Endodermal cell (in vitro differentiated cells): ENCODE measurements at regions not wholly inside any gene's neighbourhood (a gene's known extent, or its start where the extent isn't known, plus 50 kb on each side); places are given as distances from the start of the nearest gene placed in this dataset.
"Not testable (repeated sequence)": the region's sequence is repeated elsewhere in the genome, so short reads cannot be mapped to it uniquely, and the experiment has no call there.

ENCODE experiments used
- DNase-seq: peaks from one replicate; pipeline ENCODE4 v3.0.0-alpha.2; 2017
- H3K27ac ChIP-seq: 2 replicates; pipeline ENCODE4 v1.5.1; 2013; ENCODE audit warnings: mild to moderate bottlenecking, low read depth, low read length, moderate library complexity
- H3K27me3 ChIP-seq: 2 replicates; pipeline ENCODE4 v1.6.1; 2013; ENCODE audit warnings: mild to moderate bottlenecking, low read length, moderate library complexity; ENCODE audit not compliant: insufficient read depth, control insufficient read depth, poor library complexity, severe bottlenecking
- H3K36me3 ChIP-seq: 2 replicates; pipeline ENCODE4 v1.7.0; 2013; ENCODE audit warnings: mild to moderate bottlenecking, low read length, moderate library complexity; ENCODE audit not compliant: control insufficient read depth, insufficient read depth
- H3K4me1 ChIP-seq: one replicate; pipeline ENCODE4 v1.7.0; 2013; ENCODE audit warnings: low read length; ENCODE audit not compliant: control insufficient read depth, insufficient read depth
- H3K4me3 ChIP-seq: 2 replicates; pipeline ENCODE4 v1.5.1; 2013; ENCODE audit warnings: mild to moderate bottlenecking, low read length, moderate library complexity
- H3K9ac ChIP-seq: 2 replicates; pipeline ENCODE4 v1.6.1; 2013; ENCODE audit warnings: mild to moderate bottlenecking, low read length, moderate library complexity; ENCODE audit not compliant: poor library complexity, severe bottlenecking; ENCODE audit errors: extremely low read depth
- H3K9me3 ChIP-seq: 2 replicates; pipeline ENCODE4 v1.6.1; 2013; ENCODE audit warnings: mild to moderate bottlenecking, low read length, moderate library complexity; ENCODE audit not compliant: control insufficient read depth
- H3K27ac Mint-ChIP-seq: 2 replicates; pipeline ENCODE4 v1.8.0; 2020; ENCODE audit warnings: mixed read lengths
- H3K27me3 Mint-ChIP-seq: 2 replicates; pipeline ENCODE4 v1.8.0; 2021; ENCODE audit warnings: mild to moderate bottlenecking, mixed read lengths; ENCODE audit not compliant: insufficient read depth
- H3K36me3 Mint-ChIP-seq: 2 replicates; pipeline ENCODE4 v1.8.0; 2020; ENCODE audit warnings: low read depth, mixed read lengths
- H3K4me1 Mint-ChIP-seq: 2 replicates; pipeline ENCODE4 v1.8.0; 2020; ENCODE audit warnings: mixed read lengths
- H3K4me3 Mint-ChIP-seq: 2 replicates; pipeline ENCODE4 v1.8.0; 2020; ENCODE audit warnings: mild to moderate bottlenecking, moderate library complexity, mixed read lengths
- H3K9me3 Mint-ChIP-seq: 2 replicates; pipeline ENCODE4 v1.8.0; 2020; ENCODE audit warnings: mild to moderate bottlenecking, mixed read lengths
- WGBS, 2 experiments: methylation state at CpG; one replicate each; pipeline versions ENCODE4 v1.1.5 to v1.1.7; 2013; ENCODE audit warnings: missing lambda C conversion rate in 2 of 2, mixed read lengths in 1 of 2; ENCODE audit not compliant: insufficient coverage in 1 of 2, insufficient read length in 1 of 2; 5-methylcytosine and 5-hydroxymethylcytosine counted together
- TF ChIP-seq, protein P1 (sequence below): fragments of 200-600 bp; sonication (generic); conservative IDR thresholded peaks from 2 replicates; pipeline ENCODE4 v1.5.0; 2021; ENCODE audit warnings: antibody characterized with exemption, mild to moderate bottlenecking

DNA sequence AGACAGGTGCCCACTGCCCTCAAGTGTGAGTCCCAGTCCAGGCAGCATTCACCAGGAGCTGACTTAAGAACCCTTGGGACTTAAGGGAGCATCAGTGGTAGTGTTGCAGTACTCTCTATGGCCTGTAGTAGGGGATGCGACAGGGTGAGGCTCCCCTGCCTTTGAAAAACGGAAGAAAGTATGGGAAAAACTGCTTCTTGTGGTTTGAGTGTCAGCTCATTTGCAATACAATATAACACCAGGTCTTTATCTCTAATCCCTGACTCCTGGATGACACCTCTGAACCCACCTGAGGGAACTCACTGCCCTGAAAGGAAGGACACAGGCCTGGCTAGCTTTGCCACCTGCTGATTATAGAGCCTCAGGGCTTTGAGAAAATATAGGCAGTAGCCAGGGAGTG is 176.0 kb downstream of the SMARCA1 start:
- peaks cover 9% of the 10 kb centered on the region for H3K36me3 Mint-ChIP-seq
- 0% methylated on average over 1 of the region's 2 CpGs; no CpG with 5 or more reads in 1 of the 2 experiments for WGBS, 2 experiments
- TF ChIP-seq, protein P1, sequence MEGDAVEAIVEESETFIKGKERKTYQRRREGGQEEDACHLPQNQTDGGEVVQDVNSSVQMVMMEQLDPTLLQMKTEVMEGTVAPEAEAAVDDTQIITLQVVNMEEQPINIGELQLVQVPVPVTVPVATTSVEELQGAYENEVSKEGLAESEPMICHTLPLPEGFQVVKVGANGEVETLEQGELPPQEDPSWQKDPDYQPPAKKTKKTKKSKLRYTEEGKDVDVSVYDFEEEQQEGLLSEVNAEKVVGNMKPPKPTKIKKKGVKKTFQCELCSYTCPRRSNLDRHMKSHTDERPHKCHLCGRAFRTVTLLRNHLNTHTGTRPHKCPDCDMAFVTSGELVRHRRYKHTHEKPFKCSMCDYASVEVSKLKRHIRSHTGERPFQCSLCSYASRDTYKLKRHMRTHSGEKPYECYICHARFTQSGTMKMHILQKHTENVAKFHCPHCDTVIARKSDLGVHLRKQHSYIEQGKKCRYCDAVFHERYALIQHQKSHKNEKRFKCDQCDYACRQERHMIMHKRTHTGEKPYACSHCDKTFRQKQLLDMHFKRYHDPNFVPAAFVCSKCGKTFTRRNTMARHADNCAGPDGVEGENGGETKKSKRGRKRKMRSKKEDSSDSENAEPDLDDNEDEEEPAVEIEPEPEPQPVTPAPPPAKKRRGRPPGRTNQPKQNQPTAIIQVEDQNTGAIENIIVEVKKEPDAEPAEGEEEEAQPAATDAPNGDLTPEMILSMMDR: peak; percentile 77
- H3K4me3 Mint-ChIP-seq: no peak overlapping the region
- Histone ChIP-seq H3K4me1 (no peaks in the 10 kb centered on the region), H3K36me3 (no peaks in the 10 kb centered on the region), H3K9me3 (peaks cover 5% of the 10 kb centered on the region), H3K9ac (no peak overlapping the region), H3K27me3 (peaks cover 24% of the 10 kb centered on the region), H3K27ac (no peak overlapping the region), H3K4me3 (no peak overlapping the region)
- H3K27ac Mint-ChIP-seq: peak overlapping the region; percentile 11
- H3K9me3 Mint-ChIP-seq: peaks cover 35% of the 10 kb centered on the region
- peak; percentile 80 for DNase-seq
- peaks cover 93% of the 10 kb centered on the region for H3K27me3 Mint-ChIP-seq
- H3K4me1 Mint-ChIP-seq: peaks cover 7% of the 10 kb centered on the region

DNA sequence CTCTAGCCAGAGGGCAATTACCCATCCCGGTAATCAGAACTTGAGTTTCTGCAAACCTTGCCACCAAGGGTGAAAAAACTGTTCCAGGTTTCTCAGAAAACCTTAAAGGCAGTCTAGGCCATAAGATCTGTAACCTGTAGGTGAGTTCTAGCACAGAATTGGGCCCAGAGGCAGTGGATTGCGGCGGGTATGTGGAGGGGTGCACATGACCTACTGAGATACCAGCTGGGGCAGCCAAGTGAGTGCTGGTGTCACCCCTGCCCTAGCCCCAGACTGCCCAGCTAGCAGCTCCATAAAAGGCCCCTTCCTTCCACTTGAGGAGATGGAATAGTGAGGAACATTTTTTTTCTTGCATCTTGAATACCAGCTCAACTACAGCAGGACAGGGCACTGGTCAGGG is 176.7 kb downstream of the SMARCA1 start:
- H3K9me3 Mint-ChIP-seq: peaks cover 28% of the 10 kb centered on the region
- H3K4me1 ChIP-seq: no peaks in the 10 kb centered on the region
- peaks cover 24% of the 10 kb centered on the region for H3K27me3 ChIP-seq
- DNase-seq: no peak
- no peaks in the 10 kb centered on the region for H3K36me3 ChIP-seq
- H3K9me3 ChIP-seq: peaks cover 5% of the 10 kb centered on the region
- H3K9ac ChIP-seq: no peak overlapping the region
- WGBS, 2 experiments: 0 to 67% methylated on average over 1 to 3 of the region's 3 CpGs
- H3K27ac Mint-ChIP-seq: no peak overlapping the region
- H3K4me3 ChIP-seq: no peak overlapping the region
- H3K27me3 Mint-ChIP-seq: peaks cover 86% of the 10 kb centered on the region
- no peak overlapping the region for H3K27ac ChIP-seq
- H3K4me1 Mint-ChIP-seq: peaks cover 7% of the 10 kb centered on the region
- peaks cover 9% of the 10 kb centered on the region for H3K36me3 Mint-ChIP-seq
- H3K4me3 Mint-ChIP-seq: no peak overlapping the region
- TF ChIP-seq, protein P1: no peak

DNA sequence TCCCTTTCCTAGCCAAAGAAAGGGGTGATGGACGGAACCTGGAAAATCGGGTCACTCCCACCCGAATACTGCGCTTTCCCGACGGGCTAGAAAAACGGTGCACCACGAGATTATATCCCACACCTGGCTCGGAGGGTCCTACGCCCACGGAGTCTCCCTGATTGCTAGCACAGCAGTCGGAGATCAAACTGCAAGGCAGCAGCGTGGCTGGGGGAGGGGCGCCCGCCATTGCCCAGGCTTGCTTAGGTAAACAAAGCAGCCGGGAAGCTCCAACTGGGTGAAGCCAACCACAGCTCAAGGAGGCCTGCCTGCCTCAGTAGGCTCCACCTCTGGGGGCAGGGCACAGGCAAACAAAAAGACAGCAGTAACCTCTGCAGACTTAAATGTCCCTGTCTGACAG is 186.0 kb downstream of the SMARCA1 start:
- H3K9me3 ChIP-seq, H3K4me1 Mint-ChIP-seq, H3K27ac ChIP-seq, H3K36me3 ChIP-seq, H3K4me3 ChIP-seq, H3K9ac ChIP-seq, H3K27me3 ChIP-seq, H3K4me1 ChIP-seq: not testable (repeated sequence)
- Mint-ChIP-seq H3K27me3 (peaks cover 41% of the 10 kb centered on the region), H3K27ac (peak overlapping the region; percentile 96), H3K4me3 (peak overlapping the region; percentile 86), H3K9me3 (peaks cover 49% of the 10 kb centered on the region), H3K36me3 (peaks cover 26% of the 10 kb centered on the region)
- WGBS, 2 experiments: 33 to 61% methylated on average over 6 to 15 of the region's 16 CpGs
- DNase-seq: peak; percentile 70
- TF ChIP-seq, protein P1: peak; percentile 12
